ENCODE measurements at regions not wholly inside any gene's neighbourhood (a gene's known extent, or its start where the extent isn't known, plus 50 kb on each side); places are given as distances from the start of the nearest gene placed in this dataset.

GRCh38 chr9:16179566-16179965 lies 626.7 kb downstream of the CCDC171 start:
- no peak for DNase-seq
- H3K27ac ChIP-seq (ENCODE audit: low read length, poor library complexity, severe bottlenecking): no peak overlapping the region
- H2BK120ac ChIP-seq (ENCODE audit: low read depth, low read length): no peak overlapping the region
- H4K91ac ChIP-seq (ENCODE audit: low read length): no peak overlapping the region
- no peaks in the 10 kb centered on the region for H3K9me3 ChIP-seq (ENCODE audit: control insufficient read depth, low read length)
- H3K4me1 ChIP-seq (ENCODE audit: control insufficient read depth, insufficient read depth, low read depth, low read length): peaks cover 6% of the 10 kb centered on the region
- no peaks in the 10 kb centered on the region for H3K79me1 ChIP-seq (replicated peaks; ENCODE audit: low read length, poor library complexity, severe bottlenecking)
- no peak overlapping the region for H2AK5ac ChIP-seq (ENCODE audit: low read length, severe bottlenecking)
- H3K36me3 ChIP-seq (ENCODE audit: control insufficient read depth in 1 of 2, insufficient read depth in 2 of 2, low read depth in 1 of 2, low read length in 2 of 2): no peaks in the 10 kb centered on the region
- H4K8ac ChIP-seq (ENCODE audit: low read length): no peak overlapping the region
- no peak overlapping the region for H3K9ac ChIP-seq (ENCODE audit: low read length)
- no peak overlapping the region for H3K4me3 ChIP-seq (ENCODE audit: insufficient read depth in 1 of 2, low read depth in 1 of 2, low read length in 2 of 2)
- H2BK5ac ChIP-seq (ENCODE audit: low read depth, low read length, poor library complexity, severe bottlenecking): no peak overlapping the region
- no peak overlapping the region for H3K23ac ChIP-seq (ENCODE audit: low read length in 2 of 2)
- H2BK15ac ChIP-seq (ENCODE audit: low read depth, poor library complexity, severe bottlenecking): no peak overlapping the region
- H3K18ac ChIP-seq (ENCODE audit: low read depth in 1 of 2, low read length in 2 of 2): no peak overlapping the region
- no peak overlapping the region for H2BK12ac ChIP-seq (ENCODE audit: low read length in 2 of 2)
- WGBS: over 99% methylated on average over 5 of the region's 5 CpGs
- H3K4ac ChIP-seq (ENCODE audit: low read depth in 1 of 2, low read length in 2 of 2): no peak overlapping the region
- no peak overlapping the region for H2AFZ ChIP-seq (ENCODE audit: low read depth, low read length)
- no peaks in the 10 kb centered on the region for H3K27me3 ChIP-seq (ENCODE audit: control insufficient read depth in 1 of 2, insufficient read depth in 1 of 2, low read length in 2 of 2)
- no peak overlapping the region for H3K4me2 ChIP-seq (ENCODE audit: low read length, poor library complexity, severe bottlenecking)
- H3K14ac ChIP-seq (ENCODE audit: low read length in 2 of 2): no peak overlapping the region

DNA sequence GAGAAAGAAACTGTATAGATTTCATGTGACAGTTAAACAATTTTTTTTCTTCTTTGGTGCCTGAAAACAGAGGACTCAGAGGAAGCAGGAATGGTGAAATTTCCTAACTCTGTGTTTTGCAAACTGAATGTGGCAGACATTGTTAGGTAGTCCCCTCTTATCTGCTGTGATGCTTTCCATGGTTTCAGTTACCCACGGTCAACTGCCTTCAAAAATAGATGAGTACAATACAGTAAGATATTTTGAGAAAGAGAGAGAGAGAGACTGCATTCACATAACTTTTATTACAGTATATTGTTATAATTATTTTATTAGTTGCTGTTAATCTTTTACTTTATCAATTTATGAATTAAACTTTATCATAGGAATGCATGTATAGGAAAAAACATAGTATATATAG lies 627.2 kb downstream of the CCDC171 start:
- Histone ChIP-seq H2BK120ac (ENCODE audit: low read depth, low read length) (no peak overlapping the region), H2AFZ (ENCODE audit: low read depth, low read length) (no peak overlapping the region), H4K8ac (ENCODE audit: low read length) (no peak overlapping the region), H3K18ac (ENCODE audit: low read depth in 1 of 2, low read length in 2 of 2) (no peak overlapping the region), H2AK5ac (ENCODE audit: low read length, severe bottlenecking) (no peak overlapping the region), H3K79me1 (replicated peaks; ENCODE audit: low read length, poor library complexity, severe bottlenecking) (no peaks in the 10 kb centered on the region), H3K9me3 (ENCODE audit: control insufficient read depth, low read length) (no peaks in the 10 kb centered on the region), H3K27me3 (ENCODE audit: control insufficient read depth in 1 of 2, insufficient read depth in 1 of 2, low read length in 2 of 2) (no peaks in the 10 kb centered on the region), H3K4me1 (ENCODE audit: control insufficient read depth, insufficient read depth, low read depth, low read length) (peaks cover 6% of the 10 kb centered on the region), H3K23ac (ENCODE audit: low read length in 2 of 2) (no peak overlapping the region), H3K4me3 (ENCODE audit: insufficient read depth in 1 of 2, low read depth in 1 of 2, low read length in 2 of 2) (no peak overlapping the region), H2BK15ac (ENCODE audit: low read depth, poor library complexity, severe bottlenecking) (no peak overlapping the region), H3K14ac (ENCODE audit: low read length in 2 of 2) (no peak overlapping the region), H2BK5ac (ENCODE audit: low read depth, low read length, poor library complexity, severe bottlenecking) (no peak overlapping the region), H3K4me2 (ENCODE audit: low read length, poor library complexity, severe bottlenecking) (no peak overlapping the region), H2BK12ac (ENCODE audit: low read length in 2 of 2) (no peak overlapping the region), H3K4ac (ENCODE audit: low read depth in 1 of 2, low read length in 2 of 2) (no peak overlapping the region), H3K36me3 (ENCODE audit: control insufficient read depth in 1 of 2, insufficient read depth in 2 of 2, low read depth in 1 of 2, low read length in 2 of 2) (no peaks in the 10 kb centered on the region), H4K91ac (ENCODE audit: low read length) (no peak overlapping the region), H3K9ac (ENCODE audit: low read length) (no peak overlapping the region), H3K27ac (ENCODE audit: low read length, poor library complexity, severe bottlenecking) (no peak overlapping the region)
- WGBS: no CpG with 5 or more reads among the region's 1 CpG
- no peak for DNase-seq

GRCh38 chr9:16180546-16180945 lies 627.7 kb downstream of the CCDC171 start:
- WGBS: 31% methylated on average over 2 of the region's 2 CpGs

DNA sequence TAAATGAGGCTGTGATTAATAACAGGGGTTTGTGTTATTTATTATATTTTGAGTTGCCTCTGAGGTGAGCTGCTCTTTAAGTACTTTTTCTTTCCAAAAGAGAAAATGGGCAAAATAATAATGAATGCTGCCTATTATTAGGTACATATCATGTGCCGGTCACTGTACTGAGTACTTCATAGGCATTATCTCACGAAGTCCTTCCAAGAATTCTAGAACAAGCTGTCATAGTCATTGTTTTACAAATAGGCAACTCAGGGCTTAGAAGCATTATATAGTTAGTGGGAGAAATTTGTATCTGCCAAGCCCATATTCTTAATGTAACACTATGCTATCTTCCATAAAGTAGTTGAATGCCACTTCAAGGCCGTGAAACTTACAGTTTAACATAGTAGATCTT lies 628.7 kb downstream of the CCDC171 start:
- no peaks in the 10 kb centered on the region for H3K9me3 ChIP-seq (ENCODE audit: control insufficient read depth, low read length)
- no peak overlapping the region for H3K4me3 ChIP-seq (ENCODE audit: insufficient read depth in 1 of 2, low read depth in 1 of 2, low read length in 2 of 2)
- H3K27me3 ChIP-seq (ENCODE audit: control insufficient read depth in 1 of 2, insufficient read depth in 1 of 2, low read length in 2 of 2): no peaks in the 10 kb centered on the region
- H2BK5ac ChIP-seq (ENCODE audit: low read depth, low read length, poor library complexity, severe bottlenecking): no peak overlapping the region
- H3K4me1 ChIP-seq (ENCODE audit: control insufficient read depth, insufficient read depth, low read depth, low read length): peaks cover 3% of the 10 kb centered on the region
- H3K4me2 ChIP-seq (ENCODE audit: low read length, poor library complexity, severe bottlenecking): no peak overlapping the region
- H2BK15ac ChIP-seq (ENCODE audit: low read depth, poor library complexity, severe bottlenecking): no peak overlapping the region
- H2BK12ac ChIP-seq (ENCODE audit: low read length in 2 of 2): no peak overlapping the region
- H3K18ac ChIP-seq (ENCODE audit: low read depth in 1 of 2, low read length in 2 of 2): no peak overlapping the region
- H2BK120ac ChIP-seq (ENCODE audit: low read depth, low read length): no peak overlapping the region
- H3K9ac ChIP-seq (ENCODE audit: low read length): no peak overlapping the region
- no peak overlapping the region for H3K14ac ChIP-seq (ENCODE audit: low read length in 2 of 2)
- DNase-seq: no peak
- H4K8ac ChIP-seq (ENCODE audit: low read length): no peak overlapping the region
- H3K4ac ChIP-seq (ENCODE audit: low read depth in 1 of 2, low read length in 2 of 2): no peak overlapping the region
- no peaks in the 10 kb centered on the region for H3K36me3 ChIP-seq (ENCODE audit: control insufficient read depth in 1 of 2, insufficient read depth in 2 of 2, low read depth in 1 of 2, low read length in 2 of 2)
- H3K27ac ChIP-seq (ENCODE audit: low read length, poor library complexity, severe bottlenecking): no peak overlapping the region
- H3K79me1 ChIP-seq (replicated peaks; ENCODE audit: low read length, poor library complexity, severe bottlenecking): no peaks in the 10 kb centered on the region
- no peak overlapping the region for H4K91ac ChIP-seq (ENCODE audit: low read length)
- no peak overlapping the region for H3K23ac ChIP-seq (ENCODE audit: low read length in 2 of 2)
- no peak overlapping the region for H2AK5ac ChIP-seq (ENCODE audit: low read length, severe bottlenecking)
- no peak overlapping the region for H2AFZ ChIP-seq (ENCODE audit: low read depth, low read length)
- WGBS: 100% methylated on average over 2 of the region's 3 CpGs

More at GRCh38 chr9:16180546-16180945, 627.7 kb downstream of the CCDC171 start:
- no peak overlapping the region for H4K91ac ChIP-seq (ENCODE audit: low read length)
- H2AK5ac ChIP-seq (ENCODE audit: low read length, severe bottlenecking): no peak overlapping the region
- H3K9me3 ChIP-seq (ENCODE audit: control insufficient read depth, low read length): no peaks in the 10 kb centered on the region
- no peaks in the 10 kb centered on the region for H3K79me1 ChIP-seq (replicated peaks; ENCODE audit: low read length, poor library complexity, severe bottlenecking)
- no peak overlapping the region for H3K4me3 ChIP-seq (ENCODE audit: insufficient read depth in 1 of 2, low read depth in 1 of 2, low read length in 2 of 2)
- H3K9ac ChIP-seq (ENCODE audit: low read length): no peak overlapping the region
- no peak overlapping the region for H2BK15ac ChIP-seq (ENCODE audit: low read depth, poor library complexity, severe bottlenecking)
- no peak overlapping the region for H3K27ac ChIP-seq (ENCODE audit: low read length, poor library complexity, severe bottlenecking)
- peak; percentile 53 for DNase-seq
- H4K8ac ChIP-seq (ENCODE audit: low read length): no peak overlapping the region
- no peak overlapping the region for H2AFZ ChIP-seq (ENCODE audit: low read depth, low read length)
- peaks cover 3% of the 10 kb centered on the region for H3K4me1 ChIP-seq (ENCODE audit: control insufficient read depth, insufficient read depth, low read depth, low read length)
- H2BK12ac ChIP-seq (ENCODE audit: low read length in 2 of 2): no peak overlapping the region
- H3K4me2 ChIP-seq (ENCODE audit: low read length, poor library complexity, severe bottlenecking): no peak overlapping the region
- no peaks in the 10 kb centered on the region for H3K36me3 ChIP-seq (ENCODE audit: control insufficient read depth in 1 of 2, insufficient read depth in 2 of 2, low read depth in 1 of 2, low read length in 2 of 2)
- H3K4ac ChIP-seq (ENCODE audit: low read depth in 1 of 2, low read length in 2 of 2): no peak overlapping the region
- no peak overlapping the region for H3K18ac ChIP-seq (ENCODE audit: low read depth in 1 of 2, low read length in 2 of 2)
- no peak overlapping the region for H2BK120ac ChIP-seq (ENCODE audit: low read depth, low read length)
- H3K14ac ChIP-seq (ENCODE audit: low read length in 2 of 2): no peak overlapping the region
- no peak overlapping the region for H3K23ac ChIP-seq (ENCODE audit: low read length in 2 of 2)
- no peak overlapping the region for H2BK5ac ChIP-seq (ENCODE audit: low read depth, low read length, poor library complexity, severe bottlenecking)
- H3K27me3 ChIP-seq (ENCODE audit: control insufficient read depth in 1 of 2, insufficient read depth in 1 of 2, low read length in 2 of 2): no peaks in the 10 kb centered on the region
